HepG2 (cell line): ENCODE measurements at regions not wholly inside any gene's neighbourhood (a gene's known extent, or its start where the extent isn't known, plus 50 kb on each side); places are given as distances from the start of the nearest gene placed in this dataset.

Source experiments
- CTCF ChIP-seq: sonication (generic); formaldehyde crosslinking; IDR thresholded peaks from 2 replicates; pipeline ENCODE4 v1.5.0; 2020; ENCODE audit warnings: mild to moderate bottlenecking, missing genetic modification reagents, moderate library complexity
- DPF2 ChIP-seq: sonication (generic); formaldehyde crosslinking; IDR thresholded peaks from 2 replicates; pipeline ENCODE4 v1.4.0; 2020; ENCODE audit warnings: mild to moderate bottlenecking, low read depth, missing genetic modification reagents, borderline replicate concordance
- EZH2 ChIP-seq: conservative IDR thresholded peaks from 2 replicates; pipeline ENCODE4 v1.6.1; 2012; ENCODE audit warnings: mild to moderate bottlenecking, low read depth, low read length, moderate library complexity
- JUN ChIP-seq: sonication (generic); formaldehyde crosslinking; IDR thresholded peaks from 2 replicates; pipeline ENCODE4 v1.4.0; 2020; ENCODE audit warnings: mild to moderate bottlenecking, missing genetic modification reagents
- JUNB ChIP-seq: sonication (generic); formaldehyde crosslinking; IDR thresholded peaks from 2 replicates; pipeline ENCODE4 v1.8.0; 2022; ENCODE audit warnings: missing genetic modification reagents, mild to moderate bottlenecking, borderline replicate concordance
- SRF ChIP-seq: IDR thresholded peaks from 2 replicates; pipeline ENCODE4 v1.6.1; 2011; ENCODE audit warnings: mild to moderate bottlenecking, low read depth, low read length, moderate library complexity
- TFE3 ChIP-seq: IDR thresholded peaks from 2 replicates; pipeline ENCODE4 v1.6.1; 2016
- ZNF562 ChIP-seq: sonication (generic); formaldehyde crosslinking; IDR thresholded peaks from 2 replicates; pipeline ENCODE4 v1.8.0; 2022; ENCODE audit warnings: missing genetic modification reagents, borderline replicate concordance
- ZNF777 ChIP-seq: sonication (generic); formaldehyde crosslinking; IDR thresholded peaks from 2 replicates; pipeline ENCODE4 v1.4.0; 2020; ENCODE audit warnings: missing genetic modification reagents
- ZZZ3 ChIP-seq: sonication (generic); formaldehyde crosslinking; IDR thresholded peaks from 2 replicates; pipeline ENCODE4 v1.4.0; 2020; ENCODE audit warnings: missing genetic modification reagents, mild to moderate bottlenecking, borderline replicate concordance
- TF ChIP-seq, protein P1 (sequence below): IDR thresholded peaks from 2 replicates; pipeline ENCODE4 v1.6.1; 2016; ENCODE audit warnings: missing compliant biosample characterization, missing genetic modification reagents, borderline replicate concordance

DNA sequence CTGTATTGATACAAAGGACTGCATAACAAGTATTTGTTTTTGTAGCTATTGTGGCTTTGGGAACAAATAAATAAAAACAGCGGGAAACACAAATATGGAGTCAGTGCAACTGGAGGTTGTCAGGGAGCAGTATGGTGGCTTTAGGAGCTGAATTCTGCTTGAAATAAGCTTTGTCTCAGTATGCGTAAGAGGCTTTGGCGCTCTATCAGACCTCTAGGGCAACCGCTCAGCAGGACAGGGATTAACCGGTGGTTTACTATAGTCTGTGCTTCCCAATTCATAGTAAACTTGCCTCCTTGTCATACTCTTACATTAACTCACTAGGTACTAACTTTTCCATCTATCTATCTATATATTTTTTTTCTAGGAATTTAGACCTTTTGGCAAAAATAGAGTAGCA, 104.6 kb downstream of the ZIC1 start:
- TF ChIP-seq CTCF (CRISPR knock-in tag) (no peak), TFE3 (no peak), SRF (no peak), JUNB (CRISPR knock-in tag) (no peak), JUN (CRISPR knock-in tag) (no peak), EZH2 (no peak), ZZZ3 (no peak), ZNF777 (CRISPR knock-in tag) (no peak), ZNF562 (CRISPR knock-in tag) (no peak), DPF2 (CRISPR knock-in tag) (no peak)
- TF ChIP-seq, protein P1, sequence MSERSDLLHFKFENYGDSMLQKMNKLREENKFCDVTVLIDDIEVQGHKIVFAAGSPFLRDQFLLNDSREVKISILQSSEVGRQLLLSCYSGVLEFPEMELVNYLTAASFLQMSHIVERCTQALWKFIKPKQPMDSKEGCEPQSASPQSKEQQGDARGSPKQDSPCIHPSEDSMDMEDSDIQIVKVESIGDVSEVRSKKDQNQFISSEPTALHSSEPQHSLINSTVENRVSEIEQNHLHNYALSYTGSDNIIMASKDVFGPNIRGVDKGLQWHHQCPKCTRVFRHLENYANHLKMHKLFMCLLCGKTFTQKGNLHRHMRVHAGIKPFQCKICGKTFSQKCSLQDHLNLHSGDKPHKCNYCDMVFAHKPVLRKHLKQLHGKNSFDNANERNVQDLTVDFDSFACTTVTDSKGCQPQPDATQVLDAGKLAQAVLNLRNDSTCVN (CRISPR knock-in tag), result no peak
